ENCODE measurements at regions not wholly inside any gene's neighbourhood (a gene's known extent, or its start where the extent isn't known, plus 50 kb on each side); places are given as distances from the start of the nearest gene placed in this dataset.

GRCh38 chr13:72023895-72024294 is 156.9 kb upstream of the DACH1 start:
- H3K9me2 ChIP-seq (replicated peaks; ENCODE audit: insufficient read depth, low read length), result no peaks in the 10 kb centered on the region
- no peak overlapping the region for H3K4me2 ChIP-seq (ENCODE audit: low read depth, low read length)
- H3K79me2 ChIP-seq (ENCODE audit: low read length), result no peaks in the 10 kb centered on the region
- H3K36me3 ChIP-seq (replicated peaks; ENCODE audit: insufficient read depth, low read length), result no peaks in the 10 kb centered on the region
- H3K9me3 ChIP-seq (replicated peaks; ENCODE audit: insufficient read depth, low read length), result no peaks in the 10 kb centered on the region
- no peak overlapping the region for H3K9ac ChIP-seq (ENCODE audit: low read length)
- no peaks in the 10 kb centered on the region for H3K27me3 ChIP-seq (replicated peaks; ENCODE audit: insufficient read depth, low read length)
- no peak for DNase-seq
- no peak overlapping the region for H2AFZ ChIP-seq (ENCODE audit: low read length)
- no peaks in the 10 kb centered on the region for H3F3A ChIP-seq (ENCODE audit: insufficient read depth, low read length)
- no peak overlapping the region for H3K27ac ChIP-seq (ENCODE audit: low read length)
- no peaks in the 10 kb centered on the region for H4K20me1 ChIP-seq (ENCODE audit: insufficient read depth, low read length)
- no peaks in the 10 kb centered on the region for H3K4me1 ChIP-seq (ENCODE audit: low read length)
- TF ChIP-seq EZH2 (optimal IDR thresholded peaks at IDR 0.05; ENCODE audit: low read depth, low read length) (no peak), EZH2phosphoT487 (IDR thresholded peaks at IDR 0.05; ENCODE audit: low read length) (no peak)
- TF ChIP-seq, protein P1, sequence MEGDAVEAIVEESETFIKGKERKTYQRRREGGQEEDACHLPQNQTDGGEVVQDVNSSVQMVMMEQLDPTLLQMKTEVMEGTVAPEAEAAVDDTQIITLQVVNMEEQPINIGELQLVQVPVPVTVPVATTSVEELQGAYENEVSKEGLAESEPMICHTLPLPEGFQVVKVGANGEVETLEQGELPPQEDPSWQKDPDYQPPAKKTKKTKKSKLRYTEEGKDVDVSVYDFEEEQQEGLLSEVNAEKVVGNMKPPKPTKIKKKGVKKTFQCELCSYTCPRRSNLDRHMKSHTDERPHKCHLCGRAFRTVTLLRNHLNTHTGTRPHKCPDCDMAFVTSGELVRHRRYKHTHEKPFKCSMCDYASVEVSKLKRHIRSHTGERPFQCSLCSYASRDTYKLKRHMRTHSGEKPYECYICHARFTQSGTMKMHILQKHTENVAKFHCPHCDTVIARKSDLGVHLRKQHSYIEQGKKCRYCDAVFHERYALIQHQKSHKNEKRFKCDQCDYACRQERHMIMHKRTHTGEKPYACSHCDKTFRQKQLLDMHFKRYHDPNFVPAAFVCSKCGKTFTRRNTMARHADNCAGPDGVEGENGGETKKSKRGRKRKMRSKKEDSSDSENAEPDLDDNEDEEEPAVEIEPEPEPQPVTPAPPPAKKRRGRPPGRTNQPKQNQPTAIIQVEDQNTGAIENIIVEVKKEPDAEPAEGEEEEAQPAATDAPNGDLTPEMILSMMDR (IDR thresholded peaks at IDR 0.05; ENCODE audit: low read length), result no peak
- no peak overlapping the region for H3K4me3 ChIP-seq (ENCODE audit: low read length)

- Histone ChIP-seq H3K36me3 (replicated peaks; ENCODE audit: insufficient read depth, low read length) (no peaks in the 10 kb centered on the region), H4K20me1 (ENCODE audit: insufficient read depth, low read length) (no peaks in the 10 kb centered on the region), H3K27ac (ENCODE audit: low read length) (no peak overlapping the region), H3K9me3 (replicated peaks; ENCODE audit: insufficient read depth, low read length) (no peaks in the 10 kb centered on the region), H3F3A (ENCODE audit: insufficient read depth, low read length) (no peaks in the 10 kb centered on the region), H3K9me2 (replicated peaks; ENCODE audit: insufficient read depth, low read length) (no peaks in the 10 kb centered on the region), H2AFZ (ENCODE audit: low read length) (no peak overlapping the region), H3K4me2 (ENCODE audit: low read depth, low read length) (no peak overlapping the region), H3K79me2 (ENCODE audit: low read length) (no peaks in the 10 kb centered on the region), H3K4me1 (ENCODE audit: low read length) (no peaks in the 10 kb centered on the region), H3K9ac (ENCODE audit: low read length) (no peak overlapping the region), H3K27me3 (replicated peaks; ENCODE audit: insufficient read depth, low read length) (no peaks in the 10 kb centered on the region), H3K4me3 (ENCODE audit: low read length) (no peak overlapping the region)
- TF ChIP-seq EZH2phosphoT487 (IDR thresholded peaks at IDR 0.05; ENCODE audit: low read length) (no peak), EZH2 (optimal IDR thresholded peaks at IDR 0.05; ENCODE audit: low read depth, low read length) (no peak)
- TF ChIP-seq, protein P1 (IDR thresholded peaks at IDR 0.05; ENCODE audit: low read length), result no peak
- no peak for DNase-seq
Observed at GRCh38 chr13:72005455-72005854, 138.5 kb upstream of the DACH1 start.

DNA sequence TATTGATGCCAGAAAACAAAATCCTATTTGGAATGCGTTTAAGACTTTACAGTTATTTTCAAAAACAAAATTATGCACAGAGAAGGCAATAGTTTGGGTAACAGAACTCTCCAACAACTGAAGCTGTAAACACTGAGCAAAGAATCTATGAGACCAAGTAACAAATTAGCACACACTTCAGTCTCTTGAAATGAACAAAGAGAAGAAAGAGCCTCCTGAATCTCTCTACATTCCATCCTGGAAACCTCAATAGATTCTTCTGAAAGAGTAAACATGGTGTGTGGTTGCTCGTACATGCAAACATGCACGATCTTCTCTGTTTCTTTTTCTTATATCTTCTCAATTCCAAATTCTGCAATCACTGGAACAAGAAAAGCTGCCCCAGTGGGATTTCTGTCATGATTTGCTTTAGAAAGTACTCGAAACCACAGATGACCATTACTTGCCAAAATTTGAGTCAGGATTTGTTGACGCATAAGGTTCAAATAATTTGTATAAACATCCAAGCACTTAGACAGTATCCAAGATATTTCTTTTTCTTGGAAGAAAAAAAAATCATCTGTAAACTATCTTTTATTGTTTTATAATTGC is 137.9 kb upstream of the DACH1 start:
- no peaks in the 10 kb centered on the region for H3K9me2 ChIP-seq (replicated peaks; ENCODE audit: insufficient read depth, low read length)
- no peak overlapping the region for H3K27ac ChIP-seq (ENCODE audit: low read length)
- H3K4me2 ChIP-seq (ENCODE audit: low read depth, low read length), result no peak overlapping the region
- H3F3A ChIP-seq (ENCODE audit: insufficient read depth, low read length), result no peaks in the 10 kb centered on the region
- DNase-seq, result no peak
- H3K36me3 ChIP-seq (replicated peaks; ENCODE audit: insufficient read depth, low read length), result no peaks in the 10 kb centered on the region
- H2AFZ ChIP-seq (ENCODE audit: low read length), result no peak overlapping the region
- no peaks in the 10 kb centered on the region for H3K9me3 ChIP-seq (replicated peaks; ENCODE audit: insufficient read depth, low read length)
- no peak overlapping the region for H3K9ac ChIP-seq (ENCODE audit: low read length)
- no peaks in the 10 kb centered on the region for H3K79me2 ChIP-seq (ENCODE audit: low read length)
- H3K4me1 ChIP-seq (ENCODE audit: low read length), result no peaks in the 10 kb centered on the region
- H3K4me3 ChIP-seq (ENCODE audit: low read length), result no peak overlapping the region
- H3K27me3 ChIP-seq (replicated peaks; ENCODE audit: insufficient read depth, low read length), result no peaks in the 10 kb centered on the region
- H4K20me1 ChIP-seq (ENCODE audit: insufficient read depth, low read length), result no peaks in the 10 kb centered on the region
- no peak for TF ChIP-seq EZH2 (optimal IDR thresholded peaks at IDR 0.05; ENCODE audit: low read depth, low read length)
- no peak for TF ChIP-seq EZH2phosphoT487 (IDR thresholded peaks at IDR 0.05; ENCODE audit: low read length)
- TF ChIP-seq, protein P1 (IDR thresholded peaks at IDR 0.05; ENCODE audit: low read length), result no peak
